ENCODE measurements at regions not wholly inside any gene's neighbourhood (a gene's known extent, or its start where the extent isn't known, plus 50 kb on each side); places are given as distances from the start of the nearest gene placed in this dataset.

DNA sequence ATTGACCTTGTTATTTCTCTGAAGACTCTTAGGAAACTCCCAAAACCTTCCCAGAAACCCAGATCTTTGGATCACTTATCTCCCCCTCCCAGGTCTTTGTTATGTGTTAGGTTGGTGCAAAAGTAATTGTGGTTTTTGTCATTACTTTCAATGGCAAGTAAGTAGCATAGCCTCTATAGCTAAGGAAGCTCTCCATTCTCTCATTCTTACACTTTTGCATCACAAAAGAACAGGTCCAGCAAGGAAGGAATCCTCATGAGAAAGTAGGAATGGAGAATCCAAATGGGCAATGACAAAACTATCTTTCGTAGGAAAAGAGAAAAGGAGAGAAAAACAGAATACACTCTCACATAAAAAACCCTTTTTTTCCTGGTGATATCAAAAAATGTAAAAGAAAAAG, 81.3 kb upstream of the ELAVL2 start:
- TF ChIP-seq POLR2A (IDR thresholded peaks at IDR 0.05), result no peak
- TF ChIP-seq CTCF (IDR thresholded peaks at IDR 0.05), result no peak

Data from sigmoid colon (tissue), 3 donors.